CD4-positive, CD25-positive, alpha-beta regulatory T cell (primary cell): ENCODE measurements at regions not wholly inside any gene's neighbourhood (a gene's known extent, or its start where the extent isn't known, plus 50 kb on each side); places are given as distances from the start of the nearest gene placed in this dataset.

ENCODE experiments used
- ATAC-seq, 2 donors: fragments of 150-1000 bp; cut with Tn5 transposase; one replicate each; pipeline ENCODE4 v1.10.0; 2021; ENCODE audit warnings: low read depth in 2 of 2, moderate number of reproducible peaks in 2 of 2, moderate library complexity in 1 of 2
- DNase-seq, 3 donors: peaks; one replicate each; pipeline versions ENCODE4 v3.0.0 to v3.0.0-alpha.2; 2012 to 2022; ENCODE audit warnings: mixed read lengths in 1 of 3
- H3K27ac ChIP-seq: one replicate; pipeline ENCODE4 v1.7.0; 2013; ENCODE audit warnings: mild to moderate bottlenecking, low read length; ENCODE audit not compliant: insufficient read depth, poor library complexity, severe bottlenecking
- H3K27me3 ChIP-seq: one replicate; pipeline ENCODE4 v1.7.0; 2013; ENCODE audit warnings: low read length; ENCODE audit not compliant: control insufficient read depth, insufficient read depth
- H3K36me3 ChIP-seq: one replicate; pipeline ENCODE4 v1.7.0; 2013; ENCODE audit warnings: mild to moderate bottlenecking, low read length, moderate library complexity; ENCODE audit not compliant: control insufficient read depth, insufficient read depth
- H3K4me1 ChIP-seq: 2 replicates; pipeline ENCODE4 v1.7.0; 2013; ENCODE audit warnings: mild to moderate bottlenecking, low read length; ENCODE audit not compliant: insufficient read depth, control insufficient read depth, poor library complexity, severe bottlenecking
- H3K4me3 ChIP-seq: one replicate; pipeline ENCODE4 v1.7.0; 2013; ENCODE audit warnings: low read depth, mild to moderate bottlenecking, low read length, moderate library complexity
- H3K9me3 ChIP-seq, 2 experiments: 1 replicate in 1 of 2; 2 replicates in 1 of 2; pipeline ENCODE4 v1.7.0; 2013; ENCODE audit warnings: low read length in 2 of 2, mild to moderate bottlenecking in 1 of 2, moderate library complexity in 1 of 2; ENCODE audit not compliant: control insufficient read depth in 2 of 2
- H3K27ac Mint-ChIP-seq, 3 donors: one replicate each; pipeline ENCODE4 v1.8.0; 2020 to 2022; ENCODE audit warnings: mild to moderate bottlenecking in 3 of 3, mixed read lengths in 3 of 3, moderate library complexity in 2 of 3
- H3K27me3 Mint-ChIP-seq: one replicate; pipeline ENCODE4 v1.8.0; 2022; ENCODE audit warnings: mild to moderate bottlenecking, mixed read lengths
- H3K36me3 Mint-ChIP-seq: one replicate; pipeline ENCODE4 v1.8.0; 2020; ENCODE audit warnings: mixed read lengths
- H3K4me1 Mint-ChIP-seq, 4 donors: one replicate each; pipeline ENCODE4 v1.8.0; 2020 to 2022; ENCODE audit warnings: mixed read lengths in 4 of 4, mild to moderate bottlenecking in 1 of 4
- H3K4me3 Mint-ChIP-seq, 4 donors: one replicate each; pipeline ENCODE4 v1.8.0; 2020 to 2022; ENCODE audit warnings: mild to moderate bottlenecking in 4 of 4, mixed read lengths in 4 of 4, moderate library complexity in 3 of 4
- H3K9me3 Mint-ChIP-seq, 7 donors: one replicate each; pipeline ENCODE4 v1.8.0; 2020 to 2022; ENCODE audit warnings: mixed read lengths in 7 of 7, mild to moderate bottlenecking in 3 of 7, moderate library complexity in 2 of 7

DNA sequence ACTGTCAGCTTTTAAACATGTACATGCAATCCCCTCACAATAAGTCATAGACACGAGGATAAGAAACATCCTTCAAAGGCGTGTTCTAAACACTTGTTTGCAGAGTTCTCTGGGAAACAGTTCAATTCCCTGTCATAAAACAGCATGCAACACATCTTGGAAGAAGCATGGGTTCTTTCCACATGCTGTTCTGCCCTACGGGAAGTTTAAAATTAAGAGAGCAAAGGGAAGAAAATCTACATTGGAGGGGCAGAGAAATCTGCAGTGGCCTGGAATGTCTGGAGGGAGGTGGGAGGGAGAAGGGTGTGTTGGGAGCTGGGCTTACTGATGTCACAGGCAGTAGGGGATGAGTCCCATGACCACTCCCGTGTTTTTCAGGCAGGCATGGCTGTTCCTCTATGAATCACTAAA, 98.3 kb upstream of the SLC2A1 start:
- Mint-ChIP-seq H3K27me3 (no peaks in the 10 kb centered on the region), H3K4me1 (peaks cover 0 to 13% (median 1%) of the 10 kb centered on the region in 4 donors), H3K9me3 (peaks cover 0 to 3% (median 0%) of the 10 kb centered on the region in 7 donors), H3K36me3 (no peaks in the 10 kb centered on the region), H3K4me3 (no peak overlapping the region), H3K27ac (no peak overlapping the region)
- Histone ChIP-seq H3K4me1 (peaks cover 5% of the 10 kb centered on the region), H3K9me3 (no peaks in the 10 kb centered on the region), H3K27me3 (no peaks in the 10 kb centered on the region), H3K27ac (no peak overlapping the region), H3K36me3 (no peaks in the 10 kb centered on the region), H3K4me3 (no peak overlapping the region)
- ATAC-seq = no peak
- DNase-seq = no peak

DNA sequence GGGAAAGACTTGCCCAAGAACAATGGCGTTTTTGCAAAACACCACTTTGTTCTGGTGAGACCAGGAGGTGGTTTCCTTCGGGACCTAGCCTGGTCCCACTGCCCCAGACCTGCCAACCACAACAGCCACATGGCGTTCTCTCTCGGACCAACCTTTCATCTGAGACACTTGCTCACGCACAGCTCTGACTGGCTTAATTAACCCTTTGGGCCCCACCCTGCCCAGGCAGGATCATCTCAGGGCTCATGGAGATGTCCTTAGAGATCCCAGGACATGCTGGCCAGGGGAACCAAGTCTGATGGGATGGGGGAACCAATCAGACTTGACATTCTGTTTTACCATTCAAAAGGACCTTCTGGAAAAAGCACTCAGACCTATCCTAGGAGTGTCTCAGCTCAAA, 97.8 kb upstream of the SLC2A1 start:
- Histone ChIP-seq H3K27ac (no peak overlapping the region), H3K27me3 (no peaks in the 10 kb centered on the region), H3K36me3 (no peaks in the 10 kb centered on the region), H3K4me1 (peaks cover 5% of the 10 kb centered on the region), H3K9me3 (no peaks in the 10 kb centered on the region), H3K4me3 (no peak overlapping the region)
- H3K27me3 Mint-ChIP-seq = no peaks in the 10 kb centered on the region
- ATAC-seq = no peak
- H3K9me3 Mint-ChIP-seq = peaks cover 0 to 3% (median 0%) of the 10 kb centered on the region in 7 donors
- H3K4me1 Mint-ChIP-seq = peaks cover 0 to 13% (median 3%) of the 10 kb centered on the region in 4 donors
- H3K27ac Mint-ChIP-seq = no peak overlapping the region
- DNase-seq = no peak
- H3K36me3 Mint-ChIP-seq = no peaks in the 10 kb centered on the region
- H3K4me3 Mint-ChIP-seq = no peak overlapping the region

- Histone ChIP-seq H3K27ac (no peak overlapping the region), H3K9me3 (no peaks in the 10 kb centered on the region), H3K4me3 (no peak overlapping the region), H3K36me3 (no peaks in the 10 kb centered on the region), H3K27me3 (no peaks in the 10 kb centered on the region), H3K4me1 (peaks cover 5% of the 10 kb centered on the region)
- H3K27ac Mint-ChIP-seq = peak overlapping the region in 1 of 3 donors; percentile 15
- DNase-seq (no peak), ATAC-seq (no peak)
- H3K27me3 Mint-ChIP-seq = no peaks in the 10 kb centered on the region
- H3K36me3 Mint-ChIP-seq = no peaks in the 10 kb centered on the region
- H3K4me3 Mint-ChIP-seq = no peak overlapping the region
- peaks cover 0 to 1% (median 0%) of the 10 kb centered on the region in 7 donors for H3K9me3 Mint-ChIP-seq
- H3K4me1 Mint-ChIP-seq = peaks cover 0 to 13% (median 2%) of the 10 kb centered on the region in 4 donors
Observed at GRCh38 chr1:43054961-43055360, 96.3 kb upstream of the SLC2A1 start.

- Mint-ChIP-seq H3K9me3 (peaks cover 0 to 1% (median 0%) of the 10 kb centered on the region in 7 donors), H3K4me1 (peaks cover 0 to 7% (median 3%) of the 10 kb centered on the region in 4 donors), H3K27ac (no peak overlapping the region), H3K4me3 (no peak overlapping the region), H3K27me3 (no peaks in the 10 kb centered on the region), H3K36me3 (no peaks in the 10 kb centered on the region)
- Histone ChIP-seq H3K9me3 (no peaks in the 10 kb centered on the region), H3K27me3 (no peaks in the 10 kb centered on the region), H3K4me1 (no peaks in the 10 kb centered on the region), H3K36me3 (no peaks in the 10 kb centered on the region), H3K4me3 (no peak overlapping the region), H3K27ac (no peak overlapping the region)
- ATAC-seq (no peak), DNase-seq (no peak)
Observed at GRCh38 chr1:43052786-43053439, 94.2 kb upstream of the SLC2A1 start.

GRCh38 chr1:43052322-43052721, 93.7 kb upstream of the SLC2A1 start:
- no peak overlapping the region for H3K4me3 Mint-ChIP-seq
- no peak overlapping the region for H3K27ac ChIP-seq
- H3K4me1 ChIP-seq = no peaks in the 10 kb centered on the region
- ATAC-seq (no peak), DNase-seq (no peak)
- no peak overlapping the region for H3K27ac Mint-ChIP-seq
- no peaks in the 10 kb centered on the region for H3K36me3 ChIP-seq
- H3K27me3 ChIP-seq = no peaks in the 10 kb centered on the region
- H3K4me3 ChIP-seq = no peak overlapping the region
- no peaks in the 10 kb centered on the region for H3K36me3 Mint-ChIP-seq
- peaks cover 0 to 1% (median 0%) of the 10 kb centered on the region in 7 donors for H3K9me3 Mint-ChIP-seq
- peaks cover 0 to 4% (median 3%) of the 10 kb centered on the region in 4 donors for H3K4me1 Mint-ChIP-seq
- H3K9me3 ChIP-seq = no peaks in the 10 kb centered on the region
- H3K27me3 Mint-ChIP-seq = no peaks in the 10 kb centered on the region

- H3K27ac Mint-ChIP-seq = peak overlapping the region in 1 of 3 donors; percentile 48
- peaks cover 0 to 1% (median 0%) of the 10 kb centered on the region in 7 donors for H3K9me3 Mint-ChIP-seq
- H3K4me3 ChIP-seq = no peak overlapping the region
- H3K27ac ChIP-seq = no peak overlapping the region
- no peaks in the 10 kb centered on the region for H3K36me3 Mint-ChIP-seq
- H3K4me3 Mint-ChIP-seq = no peak overlapping the region
- H3K27me3 ChIP-seq = no peaks in the 10 kb centered on the region
- H3K4me1 ChIP-seq = no peaks in the 10 kb centered on the region
- ATAC-seq (no peak), DNase-seq (no peak)
- H3K27me3 Mint-ChIP-seq = peaks cover 6% of the 10 kb centered on the region
- peaks cover 0 to 4% (median 3%) of the 10 kb centered on the region in 4 donors for H3K4me1 Mint-ChIP-seq
- no peaks in the 10 kb centered on the region for H3K9me3 ChIP-seq
- no peaks in the 10 kb centered on the region for H3K36me3 ChIP-seq
Observed at GRCh38 chr1:43049481-43049880, 90.8 kb upstream of the SLC2A1 start.

DNA sequence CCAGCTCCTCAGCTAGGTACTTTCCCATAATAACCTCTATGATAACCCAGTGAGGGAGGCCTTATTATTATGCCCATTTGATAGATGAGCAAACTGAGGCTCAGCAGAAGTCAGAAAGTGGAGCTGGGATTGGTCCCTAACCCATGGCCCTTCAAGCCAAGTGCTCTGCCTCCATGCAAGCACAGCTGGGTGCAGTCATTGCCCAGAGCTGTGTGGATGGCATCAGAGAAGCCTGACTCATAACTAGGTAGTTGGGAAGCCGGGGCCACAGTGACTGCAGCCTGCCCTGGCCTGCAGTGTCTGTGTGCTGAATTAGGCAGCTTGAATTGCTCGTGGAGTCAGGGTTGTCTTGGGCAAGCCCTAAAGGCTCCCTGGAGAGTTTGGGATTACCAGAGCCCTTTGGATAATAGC, 89.9 kb upstream of the SLC2A1 start:
- Mint-ChIP-seq H3K4me1 (peaks cover 0 to 4% (median 3%) of the 10 kb centered on the region in 4 donors), H3K4me3 (no peak overlapping the region), H3K9me3 (peaks cover 0 to 1% (median 0%) of the 10 kb centered on the region in 7 donors), H3K27me3 (peaks cover 6% of the 10 kb centered on the region), H3K36me3 (no peaks in the 10 kb centered on the region), H3K27ac (peak overlapping the region in 1 of 3 donors; percentile 5)
- no peak overlapping the region for H3K27ac ChIP-seq
- no peak for ATAC-seq
- H3K27me3 ChIP-seq = no peaks in the 10 kb centered on the region
- no peaks in the 10 kb centered on the region for H3K9me3 ChIP-seq
- no peaks in the 10 kb centered on the region for H3K36me3 ChIP-seq
- H3K4me1 ChIP-seq = no peaks in the 10 kb centered on the region
- DNase-seq = no peak
- no peak overlapping the region for H3K4me3 ChIP-seq

- H3K36me3 ChIP-seq = no peaks in the 10 kb centered on the region
- H3K4me3 Mint-ChIP-seq = no peak overlapping the region
- peaks cover 6% of the 10 kb centered on the region for H3K27me3 Mint-ChIP-seq
- H3K27ac Mint-ChIP-seq = no peak overlapping the region
- H3K9me3 ChIP-seq = no peaks in the 10 kb centered on the region
- H3K4me1 ChIP-seq = no peaks in the 10 kb centered on the region
- no peak overlapping the region for H3K4me3 ChIP-seq
- no peaks in the 10 kb centered on the region for H3K27me3 ChIP-seq
- no peak overlapping the region for H3K27ac ChIP-seq
- peaks cover 0 to 6% (median 4%) of the 10 kb centered on the region in 4 donors for H3K4me1 Mint-ChIP-seq
- ATAC-seq (no peak), DNase-seq (no peak)
- H3K9me3 Mint-ChIP-seq = no peaks in the 10 kb centered on the region
- H3K36me3 Mint-ChIP-seq = no peaks in the 10 kb centered on the region
Observed at GRCh38 chr1:43047135-43047534, 88.5 kb upstream of the SLC2A1 start.
